GM12878 (cell line): ENCODE measurements at regions not wholly inside any gene's neighbourhood (a gene's known extent, or its start where the extent isn't known, plus 50 kb on each side); places are given as distances from the start of the nearest gene placed in this dataset.

ENCODE experiments used
- POLR2AphosphoS5 ChIP-seq: IDR thresholded peaks from 2 replicates; pipeline ENCODE4 v1.6.1; 2011; ENCODE audit warnings: mild to moderate bottlenecking, low read length, inconsistent platforms
- RAD21 ChIP-seq: IDR thresholded peaks from 2 replicates; pipeline ENCODE4 v1.6.1; 2011; ENCODE audit warnings: mild to moderate bottlenecking, low read depth, low read length, moderate library complexity; ENCODE audit not compliant: insufficient read depth
- TF ChIP-seq, protein P1 (sequence below), 3 experiments: IDR thresholded peaks in 2 of 3; conservative IDR thresholded peaks in 1 of 3; 2 replicates each; pipeline ENCODE4 v1.5.1; 2011; ENCODE audit warnings: low read depth in 3 of 3, low read length in 3 of 3, mild to moderate bottlenecking in 3 of 3, control low read depth in 2 of 3, moderate library complexity in 2 of 3, inconsistent platforms in 1 of 3, mixed read lengths in 1 of 3; ENCODE audit not compliant: control insufficient read depth in 2 of 3, insufficient read depth in 1 of 3; ENCODE audit errors: extremely low read depth in 1 of 3
- TF ChIP-seq, protein P2 (sequence below): fragments of 450-650 bp; IDR thresholded peaks from 2 replicates; pipeline ENCODE4 v1.6.1; 2017; ENCODE audit warnings: mild to moderate bottlenecking, low read depth, inconsistent platforms; ENCODE audit not compliant: poor library complexity, severe bottlenecking
- TF ChIP-seq, protein P3 (sequence below): IDR thresholded peaks from 2 replicates; pipeline ENCODE4 v1.6.1; 2012; ENCODE audit warnings: mild to moderate bottlenecking, low read depth, low read length

GRCh38 chr11:41851743-41852142 lies 392.3 kb upstream of the LRRC4C start:
- TF ChIP-seq, protein P1, sequence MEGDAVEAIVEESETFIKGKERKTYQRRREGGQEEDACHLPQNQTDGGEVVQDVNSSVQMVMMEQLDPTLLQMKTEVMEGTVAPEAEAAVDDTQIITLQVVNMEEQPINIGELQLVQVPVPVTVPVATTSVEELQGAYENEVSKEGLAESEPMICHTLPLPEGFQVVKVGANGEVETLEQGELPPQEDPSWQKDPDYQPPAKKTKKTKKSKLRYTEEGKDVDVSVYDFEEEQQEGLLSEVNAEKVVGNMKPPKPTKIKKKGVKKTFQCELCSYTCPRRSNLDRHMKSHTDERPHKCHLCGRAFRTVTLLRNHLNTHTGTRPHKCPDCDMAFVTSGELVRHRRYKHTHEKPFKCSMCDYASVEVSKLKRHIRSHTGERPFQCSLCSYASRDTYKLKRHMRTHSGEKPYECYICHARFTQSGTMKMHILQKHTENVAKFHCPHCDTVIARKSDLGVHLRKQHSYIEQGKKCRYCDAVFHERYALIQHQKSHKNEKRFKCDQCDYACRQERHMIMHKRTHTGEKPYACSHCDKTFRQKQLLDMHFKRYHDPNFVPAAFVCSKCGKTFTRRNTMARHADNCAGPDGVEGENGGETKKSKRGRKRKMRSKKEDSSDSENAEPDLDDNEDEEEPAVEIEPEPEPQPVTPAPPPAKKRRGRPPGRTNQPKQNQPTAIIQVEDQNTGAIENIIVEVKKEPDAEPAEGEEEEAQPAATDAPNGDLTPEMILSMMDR (IDR thresholded peaks at IDR 0.05 in 2 of 3, conservative IDR thresholded peaks at IDR 0.05 in 1 of 3; ENCODE audit: control insufficient read depth in 2 of 3, extremely low read depth in 1 of 3, insufficient read depth in 1 of 3, low read depth in 3 of 3, low read length in 3 of 3): no peak
- TF ChIP-seq, protein P2, sequence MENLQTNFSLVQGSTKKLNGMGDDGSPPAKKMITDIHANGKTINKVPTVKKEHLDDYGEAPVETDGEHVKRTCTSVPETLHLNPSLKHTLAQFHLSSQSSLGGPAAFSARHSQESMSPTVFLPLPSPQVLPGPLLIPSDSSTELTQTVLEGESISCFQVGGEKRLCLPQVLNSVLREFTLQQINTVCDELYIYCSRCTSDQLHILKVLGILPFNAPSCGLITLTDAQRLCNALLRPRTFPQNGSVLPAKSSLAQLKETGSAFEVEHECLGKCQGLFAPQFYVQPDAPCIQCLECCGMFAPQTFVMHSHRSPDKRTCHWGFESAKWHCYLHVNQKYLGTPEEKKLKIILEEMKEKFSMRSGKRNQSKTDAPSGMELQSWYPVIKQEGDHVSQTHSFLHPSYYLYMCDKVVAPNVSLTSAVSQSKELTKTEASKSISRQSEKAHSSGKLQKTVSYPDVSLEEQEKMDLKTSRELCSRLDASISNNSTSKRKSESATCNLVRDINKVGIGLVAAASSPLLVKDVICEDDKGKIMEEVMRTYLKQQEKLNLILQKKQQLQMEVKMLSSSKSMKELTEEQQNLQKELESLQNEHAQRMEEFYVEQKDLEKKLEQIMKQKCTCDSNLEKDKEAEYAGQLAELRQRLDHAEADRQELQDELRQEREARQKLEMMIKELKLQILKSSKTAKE: no peak
- TF ChIP-seq, protein P3, sequence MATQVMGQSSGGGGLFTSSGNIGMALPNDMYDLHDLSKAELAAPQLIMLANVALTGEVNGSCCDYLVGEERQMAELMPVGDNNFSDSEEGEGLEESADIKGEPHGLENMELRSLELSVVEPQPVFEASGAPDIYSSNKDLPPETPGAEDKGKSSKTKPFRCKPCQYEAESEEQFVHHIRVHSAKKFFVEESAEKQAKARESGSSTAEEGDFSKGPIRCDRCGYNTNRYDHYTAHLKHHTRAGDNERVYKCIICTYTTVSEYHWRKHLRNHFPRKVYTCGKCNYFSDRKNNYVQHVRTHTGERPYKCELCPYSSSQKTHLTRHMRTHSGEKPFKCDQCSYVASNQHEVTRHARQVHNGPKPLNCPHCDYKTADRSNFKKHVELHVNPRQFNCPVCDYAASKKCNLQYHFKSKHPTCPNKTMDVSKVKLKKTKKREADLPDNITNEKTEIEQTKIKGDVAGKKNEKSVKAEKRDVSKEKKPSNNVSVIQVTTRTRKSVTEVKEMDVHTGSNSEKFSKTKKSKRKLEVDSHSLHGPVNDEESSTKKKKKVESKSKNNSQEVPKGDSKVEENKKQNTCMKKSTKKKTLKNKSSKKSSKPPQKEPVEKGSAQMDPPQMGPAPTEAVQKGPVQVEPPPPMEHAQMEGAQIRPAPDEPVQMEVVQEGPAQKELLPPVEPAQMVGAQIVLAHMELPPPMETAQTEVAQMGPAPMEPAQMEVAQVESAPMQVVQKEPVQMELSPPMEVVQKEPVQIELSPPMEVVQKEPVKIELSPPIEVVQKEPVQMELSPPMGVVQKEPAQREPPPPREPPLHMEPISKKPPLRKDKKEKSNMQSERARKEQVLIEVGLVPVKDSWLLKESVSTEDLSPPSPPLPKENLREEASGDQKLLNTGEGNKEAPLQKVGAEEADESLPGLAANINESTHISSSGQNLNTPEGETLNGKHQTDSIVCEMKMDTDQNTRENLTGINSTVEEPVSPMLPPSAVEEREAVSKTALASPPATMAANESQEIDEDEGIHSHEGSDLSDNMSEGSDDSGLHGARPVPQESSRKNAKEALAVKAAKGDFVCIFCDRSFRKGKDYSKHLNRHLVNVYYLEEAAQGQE: no peak
- TF ChIP-seq RAD21 (no peak), POLR2AphosphoS5 (no peak)
